Hematopoietic multipotent progenitor cell treated with erythropoietin and hydrocortisone succinate and interleukin-3 and kit ligand, for 6 days (in vitro differentiated cells): ENCODE measurements at regions not wholly inside any gene's neighbourhood (a gene's known extent, or its start where the extent isn't known, plus 50 kb on each side); places are given as distances from the start of the nearest gene placed in this dataset.

Experiments
- DNase-seq: peaks from one replicate; pipeline ENCODE4 v3.0.0-alpha.2; 2015

DNA sequence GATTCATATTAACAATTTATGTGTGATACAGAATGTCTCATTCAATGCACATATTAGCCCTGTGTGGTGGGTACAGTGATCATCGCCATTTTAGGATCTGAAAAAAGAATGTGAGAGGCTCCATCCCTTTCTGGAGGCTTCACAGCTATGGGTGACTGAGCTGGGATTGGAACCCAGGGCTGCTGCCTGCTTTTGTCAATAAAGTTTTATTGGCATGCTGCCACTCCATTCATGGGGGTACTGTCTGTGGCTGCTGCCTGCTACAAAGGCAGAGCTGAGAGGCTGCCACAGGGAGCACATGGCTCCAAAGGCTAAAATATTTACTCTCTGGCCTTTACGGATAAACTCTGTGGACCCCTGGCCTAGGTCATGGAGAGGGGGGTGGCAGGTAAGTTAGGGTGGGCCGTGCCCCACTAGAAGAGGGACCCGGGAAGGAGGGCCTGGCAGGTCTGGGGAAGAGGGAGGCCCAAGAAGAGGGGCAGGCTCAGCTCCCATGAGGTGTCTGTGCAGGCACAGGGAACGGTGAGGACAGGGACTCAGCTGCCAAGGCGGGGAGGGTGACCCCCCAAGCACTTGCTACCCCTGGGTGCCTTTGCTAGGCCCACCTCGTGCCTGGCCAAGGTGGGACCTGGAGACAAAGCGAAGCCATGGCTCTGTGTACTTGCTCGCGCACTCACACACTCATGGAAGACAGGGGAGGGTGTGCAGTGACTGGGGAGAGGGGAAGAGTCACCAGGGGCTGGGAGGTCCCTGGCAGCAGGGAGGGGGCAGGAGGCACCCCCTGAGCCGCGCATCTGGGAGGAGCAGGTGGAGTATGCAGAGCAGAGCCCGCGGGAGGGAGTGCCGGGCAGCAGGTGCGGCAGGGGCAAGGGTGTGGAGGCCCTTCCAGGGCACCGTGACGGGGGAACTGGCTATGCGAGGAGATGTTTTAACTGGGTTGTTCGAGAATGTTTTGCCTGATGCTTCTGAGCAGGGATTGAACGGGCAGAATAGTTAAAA lies 335.3 kb downstream of the CTTN start:
- DNase-seq = no peak

DNA sequence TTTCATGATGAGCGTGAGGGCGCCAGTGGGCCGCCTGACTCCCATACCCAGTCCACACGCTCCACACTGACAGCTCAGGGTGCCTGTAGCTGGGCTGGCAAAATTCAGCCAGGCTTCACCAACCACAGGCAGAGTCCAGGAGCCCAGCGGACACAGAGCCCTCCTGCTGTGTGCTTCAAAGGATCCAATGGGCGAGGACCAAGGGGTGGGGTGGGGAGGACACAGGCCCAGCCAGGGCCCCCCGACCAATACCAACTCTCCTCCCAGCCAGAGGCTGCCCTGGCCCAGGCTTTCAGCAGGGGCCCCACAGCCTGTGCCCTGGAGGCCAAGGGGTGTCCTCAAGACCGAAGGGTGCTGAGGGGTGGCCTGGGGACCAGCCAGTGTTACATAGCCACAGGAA lies 336.1 kb downstream of the CTTN start:
- no peak for DNase-seq

DNA sequence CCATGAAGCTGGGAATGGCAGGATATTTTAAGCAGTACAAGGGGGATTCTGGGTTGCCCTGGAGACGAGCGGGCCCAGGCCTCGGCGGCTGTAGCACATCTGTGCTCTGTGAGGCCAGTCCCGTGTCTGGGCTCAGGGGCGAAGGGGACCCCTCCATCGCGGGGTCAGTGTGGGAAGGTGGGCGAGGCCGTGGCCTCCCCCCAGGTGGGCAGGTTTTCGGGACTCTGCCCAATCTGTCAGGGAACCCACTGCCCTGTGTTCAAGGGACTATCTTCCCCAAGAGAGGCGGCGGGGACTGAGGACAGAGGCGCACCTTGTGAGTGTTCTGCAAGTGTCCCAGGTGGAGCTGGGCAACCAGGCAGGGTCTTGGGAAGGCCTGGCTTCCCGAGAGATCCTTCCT lies 336.6 kb downstream of the CTTN start:
- no peak for DNase-seq

DNA sequence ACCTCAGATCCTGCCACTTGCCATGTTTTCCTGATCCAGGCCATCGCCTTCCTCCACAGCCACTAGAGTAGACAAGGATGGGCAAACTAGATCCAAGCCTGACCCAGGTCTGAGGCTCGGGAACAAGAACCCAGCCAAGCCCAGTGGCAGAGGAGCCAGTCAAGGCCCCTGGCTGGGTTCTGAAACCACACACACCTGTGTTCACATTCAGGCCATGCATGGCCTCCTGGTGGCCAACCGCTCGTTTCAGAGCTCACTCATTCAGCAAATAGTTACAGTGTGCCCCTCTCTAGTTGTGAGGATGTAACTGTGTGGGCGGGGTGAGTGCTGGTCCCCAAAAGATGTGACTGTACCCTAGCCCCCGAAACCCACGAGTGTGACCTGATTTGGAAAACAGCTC lies 337.6 kb downstream of the CTTN start:
- no peak for DNase-seq

DNA sequence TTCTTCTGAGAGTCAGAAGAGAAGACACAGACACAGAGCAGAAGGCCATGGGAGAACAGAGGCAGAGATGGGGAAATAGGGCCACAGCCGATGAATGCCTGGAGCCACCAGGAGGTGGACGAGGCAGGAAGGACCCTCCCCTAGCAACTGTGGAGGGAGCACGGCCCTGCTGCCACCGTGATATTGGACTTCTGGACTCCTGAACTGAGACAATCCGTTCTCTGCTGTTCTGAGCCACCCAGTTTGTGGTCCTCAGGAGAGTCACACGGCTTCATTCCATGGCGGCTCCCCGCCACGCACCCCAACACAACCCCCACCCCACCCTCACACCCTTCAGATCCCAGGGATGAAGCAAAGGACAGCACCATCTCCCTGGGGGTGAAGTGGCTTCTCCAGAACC lies 338.1 kb downstream of the CTTN start:
- DNase-seq = no peak

DNA sequence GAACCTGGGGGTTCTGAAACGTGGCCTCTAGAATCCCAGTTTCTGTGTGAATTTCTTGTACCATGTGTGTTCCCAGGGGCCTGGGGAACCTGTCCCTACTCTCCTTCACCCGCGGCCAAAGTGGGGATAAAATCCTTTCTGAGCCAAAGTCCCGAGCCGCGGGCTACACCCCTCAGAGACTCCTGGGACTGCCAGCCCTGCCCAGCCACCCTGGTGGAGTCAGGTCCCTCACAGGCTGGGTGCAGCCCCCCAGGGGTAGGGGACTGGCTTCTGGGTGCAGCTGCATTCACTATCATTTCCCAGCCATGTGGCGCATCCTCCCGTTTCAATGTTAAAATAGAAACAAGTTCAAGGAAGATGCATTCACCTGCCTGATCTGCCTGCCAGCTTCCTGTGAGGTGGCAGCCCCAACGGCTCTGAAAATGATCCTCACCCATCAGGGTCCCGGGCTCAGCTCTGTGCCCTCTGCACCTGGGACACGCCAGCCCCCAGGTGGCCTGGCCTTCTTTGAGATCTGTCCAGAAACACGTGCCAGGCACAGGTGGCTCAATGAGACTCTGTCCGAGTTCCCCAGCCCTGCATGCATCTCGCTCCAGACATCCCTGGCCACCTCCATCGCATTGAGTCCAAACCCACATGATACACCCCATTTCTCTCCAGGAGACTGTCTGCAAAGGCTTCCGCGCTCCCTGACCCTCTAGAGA lies 338.8 kb downstream of the CTTN start:
- no peak for DNase-seq

DNA sequence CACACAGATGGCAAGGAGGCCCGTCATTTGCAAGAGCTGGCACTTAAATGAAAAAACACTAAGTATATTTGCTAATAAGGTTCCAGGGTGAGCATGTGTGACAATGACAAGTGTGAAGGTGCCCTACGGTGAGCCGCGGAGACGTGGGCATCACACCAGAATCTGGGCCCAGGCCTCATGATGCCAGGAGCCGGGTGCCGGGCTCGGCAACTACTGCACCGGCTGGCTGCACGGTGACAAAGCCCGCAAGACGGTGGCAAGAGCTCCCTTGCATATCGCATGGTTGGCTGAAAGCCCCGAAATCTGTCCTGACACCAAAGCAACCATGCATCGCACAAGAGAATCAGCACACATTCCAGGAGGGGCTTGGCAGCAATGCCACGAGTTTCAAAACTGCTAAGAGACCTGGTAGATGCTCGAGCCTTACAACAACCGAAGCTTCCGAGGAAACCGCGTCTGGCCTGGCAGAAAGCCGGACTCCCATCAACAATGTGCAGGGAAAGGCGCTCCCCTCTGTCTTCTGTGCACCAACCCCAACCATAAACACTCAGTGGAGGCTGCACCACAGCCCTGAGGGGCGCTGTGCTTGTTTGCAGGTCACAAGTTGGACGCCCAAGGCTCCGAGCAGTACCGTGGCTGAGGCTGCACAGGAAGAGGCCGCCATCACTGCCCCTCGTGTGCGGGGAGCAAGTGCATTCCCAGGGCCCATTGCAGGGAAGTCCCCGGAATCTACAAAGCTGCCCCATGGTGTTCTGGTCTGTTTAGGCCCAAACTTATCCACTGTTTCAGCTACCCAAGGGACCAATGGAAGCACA lies 339.7 kb downstream of the CTTN start:
- no peak for DNase-seq

DNA sequence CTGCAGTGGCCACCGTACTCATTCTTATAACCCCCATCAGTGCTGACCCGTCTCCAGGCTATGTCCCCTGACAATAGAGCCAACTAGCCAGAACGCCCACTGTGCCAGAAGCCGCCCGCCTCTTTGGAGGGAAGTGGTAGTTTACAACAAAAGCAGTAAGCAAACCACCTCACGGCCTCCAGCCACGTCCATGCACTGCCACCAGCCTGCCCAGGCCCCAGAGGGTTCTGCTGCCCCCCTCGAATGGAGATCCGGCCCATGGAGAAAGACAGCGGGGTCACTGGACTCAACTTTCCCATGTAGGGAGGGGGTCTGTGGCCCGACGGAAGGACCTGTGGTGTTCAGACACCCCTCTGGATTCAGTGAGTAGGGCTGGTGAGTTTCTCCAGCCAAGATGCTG lies 340.3 kb downstream of the CTTN start:
- DNase-seq = no peak

DNA sequence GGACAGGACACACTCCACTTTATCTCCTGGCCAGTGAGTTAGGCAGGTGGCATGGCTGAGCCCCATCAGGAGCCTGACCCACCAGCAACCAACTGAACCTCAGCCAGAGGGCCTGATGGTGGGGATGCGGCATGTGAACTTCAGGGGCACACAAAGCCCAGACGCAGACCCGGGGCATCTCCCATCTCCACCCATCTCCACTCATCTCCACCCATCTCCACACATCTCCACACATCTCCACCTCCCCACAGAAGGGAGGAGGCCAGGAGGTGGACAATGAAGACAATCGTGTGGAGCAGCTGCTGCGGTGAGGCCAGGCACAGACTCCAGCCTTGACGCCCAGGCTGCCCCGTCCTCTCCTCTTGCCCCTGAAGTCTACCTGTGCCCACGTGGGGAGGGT lies 340.8 kb downstream of the CTTN start:
- DNase-seq = no peak

DNA sequence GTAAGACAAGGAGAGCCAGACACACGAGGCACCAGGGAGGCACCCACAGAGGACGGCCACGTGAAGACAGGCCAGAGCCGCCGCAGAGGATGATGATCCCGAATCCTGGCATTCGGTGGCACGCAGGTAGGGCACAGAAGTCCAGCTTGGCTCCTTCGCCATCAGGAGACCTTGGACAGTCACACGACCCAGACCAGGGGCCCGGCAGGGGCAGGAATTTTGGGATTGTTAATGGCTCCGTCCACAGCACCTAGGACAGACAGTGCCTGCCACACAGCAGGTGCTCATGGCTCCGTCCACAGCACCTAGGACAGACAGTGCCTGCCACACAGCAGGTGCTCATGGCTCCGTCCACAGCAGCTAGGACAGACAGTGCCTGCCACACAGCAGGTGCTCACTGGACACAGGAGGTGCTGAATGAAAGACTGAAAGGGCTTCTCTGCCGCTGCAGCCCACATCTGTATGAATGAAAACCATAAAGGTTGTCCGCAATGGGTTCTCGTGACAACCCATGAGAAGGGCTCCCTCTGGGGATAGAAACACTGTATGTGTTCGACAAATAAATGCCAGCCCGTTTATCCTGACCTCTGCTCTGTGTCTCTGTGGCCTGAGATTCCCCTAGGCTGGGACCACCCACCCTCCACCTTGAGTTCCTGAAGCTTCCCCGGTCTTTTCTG lies 341.6 kb downstream of the CTTN start:
- peak; percentile 10 for DNase-seq

DNA sequence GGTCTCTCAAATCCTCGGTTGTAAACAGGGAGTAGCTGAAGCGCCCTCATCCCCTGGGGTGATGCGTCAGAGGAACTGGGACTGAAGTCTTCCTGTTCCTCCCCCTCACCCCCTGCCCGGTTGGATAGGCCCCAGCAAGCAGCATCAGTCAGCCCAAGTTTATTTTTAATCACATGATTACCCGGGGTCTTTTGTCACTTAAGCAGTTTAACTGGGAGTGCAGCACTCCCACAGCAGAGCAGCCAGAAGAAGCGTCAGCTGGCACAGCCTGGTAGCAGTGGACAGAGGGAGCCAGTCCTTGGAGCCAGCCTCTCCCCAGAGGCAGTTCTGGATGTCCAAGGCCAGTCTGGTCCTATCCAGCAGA lies 342.1 kb downstream of the CTTN start:
- no peak for DNase-seq

DNA sequence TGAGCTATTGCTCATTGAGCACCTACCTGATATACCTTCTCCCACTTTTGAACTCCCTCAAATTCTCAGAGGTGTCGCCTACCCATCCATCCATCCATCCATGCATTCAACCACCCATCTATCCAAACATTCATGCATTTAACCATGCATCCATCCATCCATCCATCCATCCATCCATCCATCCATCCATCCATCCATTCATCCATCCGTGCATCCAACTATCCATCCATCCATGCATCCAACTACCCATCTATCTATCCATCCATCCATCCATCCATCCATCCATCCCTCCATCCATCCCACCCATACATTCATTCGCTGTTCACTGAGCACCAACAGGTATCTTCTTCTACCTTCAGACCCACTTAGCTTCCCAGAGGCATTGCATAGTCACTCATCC lies 342.8 kb downstream of the CTTN start:
- DNase-seq = no peak

DNA sequence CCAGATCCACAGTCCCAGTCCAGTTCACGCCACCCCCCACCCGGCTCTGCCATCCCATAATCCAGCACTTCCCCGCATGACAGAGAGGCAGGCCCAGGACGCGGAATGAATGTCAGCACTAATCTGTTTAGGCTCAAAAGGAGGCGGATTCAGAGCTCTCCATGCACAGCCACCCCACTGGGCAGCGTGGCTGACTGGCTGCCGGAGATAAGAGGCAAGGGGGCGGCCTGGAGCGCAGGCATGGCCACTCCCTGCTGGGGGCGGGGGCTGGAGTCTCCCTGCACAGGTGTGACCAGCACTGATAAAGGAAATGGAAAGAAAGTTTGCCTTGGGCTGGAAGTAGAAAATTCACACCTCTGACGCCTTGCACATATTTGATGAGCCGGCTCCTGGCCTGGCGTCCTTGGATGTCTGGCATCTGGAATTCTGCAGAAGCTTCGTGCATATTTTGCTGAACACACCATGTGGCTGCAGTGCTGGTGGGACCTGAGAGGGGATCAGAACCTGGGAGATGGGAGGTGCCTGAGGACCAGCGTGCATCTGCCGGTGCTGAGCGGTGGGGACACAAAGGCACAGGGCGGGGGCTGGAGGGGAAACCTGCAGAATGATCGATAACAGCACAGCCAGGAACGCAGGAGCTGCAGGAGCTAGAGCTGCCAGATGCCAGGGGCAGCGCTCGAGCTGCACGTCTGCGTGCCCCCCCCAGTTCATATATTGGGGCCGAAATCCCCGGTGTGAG lies 344.4 kb downstream of the CTTN start:
- peak; percentile 85 for DNase-seq

DNA sequence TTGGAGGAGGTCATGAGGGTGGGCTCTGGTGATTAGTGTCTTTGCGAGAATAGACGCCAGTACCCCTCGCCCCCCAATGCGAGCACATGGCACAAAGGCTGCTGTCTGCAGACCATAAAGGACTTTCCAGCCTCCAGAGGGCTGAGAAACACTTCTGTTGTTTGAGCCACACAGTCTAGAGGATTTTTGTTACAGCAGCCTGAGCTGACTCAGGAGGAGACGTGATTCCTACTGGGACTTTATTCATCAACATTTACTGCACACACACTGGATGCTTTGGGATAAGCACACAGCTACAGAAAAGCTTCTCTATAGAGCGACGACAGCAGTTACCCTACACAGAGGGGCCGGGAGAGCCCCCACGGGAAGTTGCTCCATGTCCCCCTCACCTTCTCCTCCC lies 345.0 kb downstream of the CTTN start:
- no peak for DNase-seq

DNA sequence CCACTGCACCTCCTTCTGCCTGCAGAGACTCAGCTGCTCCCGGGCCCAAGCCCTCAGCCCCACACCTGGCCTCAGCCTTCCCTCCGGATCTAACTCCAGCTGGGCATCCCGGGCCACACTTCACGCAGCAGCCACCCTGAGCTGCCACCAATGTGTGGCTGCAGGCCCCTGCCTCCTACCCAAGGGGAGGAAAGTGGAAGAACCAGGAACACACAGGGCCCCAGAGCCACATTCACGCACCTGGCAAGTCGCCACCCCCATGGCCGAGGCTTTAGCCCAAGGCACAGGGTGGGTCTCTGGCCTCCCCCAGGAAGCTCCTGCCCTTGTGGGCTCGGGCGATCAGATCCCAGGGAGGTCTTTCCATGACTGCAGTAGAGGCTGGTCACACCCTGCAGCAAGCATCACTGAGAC lies 345.6 kb downstream of the CTTN start:
- DNase-seq = no peak

DNA sequence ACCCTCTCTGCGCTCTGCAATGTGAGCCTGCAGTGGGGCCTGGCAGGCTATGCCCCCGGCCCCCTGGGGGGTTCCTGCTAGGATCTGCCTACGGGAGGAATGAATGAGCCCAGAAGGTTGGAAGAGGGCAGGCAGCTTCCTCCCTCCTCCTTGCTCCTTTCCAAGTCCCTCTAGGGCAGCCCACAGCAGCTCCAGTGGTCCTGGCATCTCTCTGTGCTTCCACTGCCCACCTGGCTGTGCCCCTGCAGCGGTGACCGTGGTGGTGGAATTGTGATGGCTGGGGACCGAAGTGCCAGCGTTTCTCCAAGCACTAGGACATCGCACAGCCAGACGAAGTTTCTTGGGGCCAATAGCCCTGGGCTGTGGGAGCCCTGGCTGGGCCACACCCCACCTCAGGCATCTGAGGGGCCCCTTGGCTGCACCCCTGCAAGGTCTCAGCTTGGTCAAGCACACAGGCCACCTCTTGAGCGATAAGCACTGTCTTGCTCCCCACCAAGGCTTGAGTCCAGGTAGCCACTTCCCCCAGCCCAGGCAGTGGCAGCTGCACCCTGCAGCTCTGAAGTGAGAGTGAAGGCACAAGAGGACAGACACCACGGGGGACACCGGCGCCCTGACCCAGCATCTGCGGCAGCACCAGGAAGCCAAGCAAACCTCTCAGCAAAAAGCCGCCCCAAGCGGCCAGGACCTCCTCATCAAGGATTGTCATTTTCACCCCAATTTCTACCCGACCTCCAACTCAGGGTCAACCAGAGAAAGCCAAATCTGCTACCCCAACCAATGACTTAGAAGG lies 346.3 kb downstream of the CTTN start:
- DNase-seq = no peak

DNA sequence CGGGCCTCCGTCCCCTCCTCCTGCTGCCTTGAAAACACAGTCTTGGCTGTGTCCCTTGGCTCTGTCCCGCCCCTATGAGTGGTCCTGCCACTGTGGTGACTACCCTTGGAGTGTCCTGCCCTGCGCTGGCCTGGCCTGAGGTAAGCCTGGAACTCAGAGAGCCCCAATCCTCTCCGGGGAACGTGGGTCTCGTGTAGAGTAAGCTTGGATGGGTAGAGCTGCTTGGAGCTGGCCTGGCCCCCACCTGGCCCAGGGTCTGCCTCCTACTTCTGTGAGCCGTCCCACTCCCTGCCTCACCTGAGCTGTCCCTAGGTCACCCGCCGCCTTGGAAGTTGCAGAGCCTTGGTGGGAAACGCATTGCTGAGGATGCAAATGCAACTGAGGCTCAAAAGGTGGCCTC lies 347.1 kb downstream of the CTTN start:
- DNase-seq = no peak

DNA sequence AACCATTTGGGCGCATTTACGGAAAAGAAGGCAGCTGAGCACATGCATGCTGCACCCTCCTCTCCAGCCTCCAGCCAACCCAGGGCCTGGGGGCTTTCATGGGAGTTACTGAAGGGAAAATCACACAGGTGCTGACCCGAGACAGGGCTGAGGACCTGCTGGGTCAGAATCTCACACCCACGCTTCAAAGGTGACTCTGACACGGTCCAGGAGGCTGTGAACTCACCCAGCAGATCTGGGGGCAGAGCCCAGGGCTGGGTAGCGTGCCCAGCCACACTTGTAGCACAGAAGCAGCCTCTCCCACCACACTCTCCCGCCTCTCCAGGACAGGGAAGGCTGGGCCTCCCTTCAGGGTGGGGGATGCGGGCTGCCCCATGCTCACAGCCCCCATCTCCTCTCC lies 347.6 kb downstream of the CTTN start:
- no peak for DNase-seq

DNA sequence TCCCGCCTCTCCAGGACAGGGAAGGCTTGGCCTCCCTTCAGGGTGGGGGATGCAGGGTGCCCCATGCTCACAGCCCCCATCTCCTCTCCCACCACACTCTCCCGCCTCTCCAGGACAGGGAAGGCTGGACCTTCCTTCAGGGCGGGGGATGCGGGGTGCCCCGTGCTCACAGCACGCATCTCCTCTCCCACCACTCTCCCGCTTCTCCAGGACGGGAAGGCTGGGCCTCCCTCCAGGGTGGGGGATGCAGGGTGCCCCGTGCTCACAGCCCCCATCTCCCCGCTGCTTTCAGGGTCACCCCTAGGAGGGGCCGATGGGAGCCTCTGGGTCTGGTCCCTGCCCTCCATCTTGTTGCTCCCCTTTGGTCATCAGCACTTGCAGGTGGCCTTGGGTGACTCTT lies 348.0 kb downstream of the CTTN start:
- DNase-seq = no peak

DNA sequence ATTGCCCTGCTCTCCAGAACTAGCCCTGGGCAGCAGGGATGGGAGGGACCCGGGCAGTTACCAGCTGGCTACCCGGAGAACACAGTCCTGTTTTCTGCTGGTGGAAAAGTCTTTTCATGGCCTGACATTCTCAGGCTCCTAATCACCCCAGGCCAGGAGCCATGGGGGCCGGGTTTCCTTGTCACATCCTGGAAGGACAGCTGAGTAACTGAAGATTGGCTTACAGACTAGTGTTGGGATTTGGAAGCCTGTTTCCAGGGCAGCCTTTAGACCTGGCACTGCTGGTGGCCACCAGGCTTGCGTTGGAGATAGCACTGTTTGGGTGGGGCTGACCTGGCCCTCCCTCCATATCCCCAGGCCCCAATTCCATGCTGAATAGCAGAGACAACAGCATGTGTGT lies 349.0 kb downstream of the CTTN start:
- DNase-seq = no peak

DNA sequence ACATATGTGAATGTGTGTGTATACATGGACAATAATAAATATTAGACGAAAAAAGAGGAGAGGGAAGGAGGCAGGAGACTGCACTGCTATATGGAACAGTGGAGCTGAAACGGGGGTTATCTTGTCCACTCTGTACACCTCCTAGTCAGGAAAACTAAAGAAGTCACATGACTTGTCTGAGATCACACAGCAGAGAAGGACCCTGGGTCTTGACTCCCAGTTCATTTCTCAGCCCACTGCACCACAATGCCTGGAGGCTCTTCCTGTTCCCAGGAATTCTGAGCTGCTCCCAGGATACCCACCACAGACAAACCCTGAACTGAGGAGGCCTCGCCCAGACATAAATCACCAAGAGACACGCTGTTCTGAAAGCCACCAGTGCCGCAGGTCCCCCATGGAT lies 349.6 kb downstream of the CTTN start:
- DNase-seq = no peak
